ENCODE measurements at regions not wholly inside any gene's neighbourhood (a gene's known extent, or its start where the extent isn't known, plus 50 kb on each side); places are given as distances from the start of the nearest gene placed in this dataset.

GRCh38 chr16:86374603-86375130 lies 135.7 kb upstream of the FOXF1 start:
- in situ Hi-C loops (cut with MboI) = no loop called here

More at GRCh38 chr16:86374603-86375130, 135.7 kb upstream of the FOXF1 start:
- no peaks in the 10 kb centered on the region for H3K36me3 ChIP-seq (ENCODE audit: control insufficient read depth in 2 of 2, insufficient read depth in 2 of 2, low read length in 1 of 2)
- no peaks in the 10 kb centered on the region for H3K79me2 ChIP-seq (ENCODE audit: control insufficient read depth, insufficient read depth, low read length)
- ChIA-PET RAD21 (ENCODE audit: unreplicated experiment) (no interaction called here), CTCF (no interaction called here), SMC1A (ENCODE audit: uncharacterized antibody, unreplicated experiment) (no interaction called here), POLR2A (no interaction called here)
- H2AFZ ChIP-seq (ENCODE audit: control insufficient read depth, low read depth, low read length) = no peak overlapping the region
- DNase-seq (ENCODE audit: low read depth, low spot score) (no peak), ATAC-seq (no peak), FAIRE-seq (no peak)
- no TSS peak for BruUV-seq (replicated peaks)
- no peak overlapping the region for H3K4me3 ChIP-seq
- H3K4me1 ChIP-seq (ENCODE audit: control insufficient read depth, insufficient read depth, low read length) = no peaks in the 10 kb centered on the region
- no peak overlapping the region for H3K27ac ChIP-seq (ENCODE audit: control insufficient read depth, insufficient read depth)
- H3K9me3 ChIP-seq (replicated peaks; ENCODE audit: control insufficient read depth, insufficient read depth, low read length) = no peaks in the 10 kb centered on the region
- WGBS (ENCODE audit: insufficient coverage, insufficient replicate concordance, low lambda C conversion rate, missing lambda C conversion rate) = 16% methylated on average over 6 of the region's 6 CpGs
- H3K9ac ChIP-seq (ENCODE audit: control insufficient read depth, insufficient read depth, low read length) = no peak overlapping the region
- H3K27me3 ChIP-seq (replicated peaks in 1 of 2; ENCODE audit: control insufficient read depth in 2 of 2, insufficient read depth in 2 of 2, low read length in 1 of 2) = peaks cover 0 to 2% of the 10 kb centered on the region in 2 experiments; a peak in 2 of 4 replicates
- no peak overlapping the region for H3K4me2 ChIP-seq (ENCODE audit: control insufficient read depth, insufficient read depth)
- intact Hi-C loops (cut with micrococcal nuclease; ENCODE audit: unreplicated experiment) = no loop called here
- H4K20me1 ChIP-seq (ENCODE audit: control insufficient read depth, insufficient read depth) = no peaks in the 10 kb centered on the region
- TF ChIP-seq BACH1 (IDR thresholded peaks at IDR 0.05; ENCODE audit: borderline replicate concordance) (no peak), EP300 (IDR thresholded peaks at IDR 0.05; ENCODE audit: borderline replicate concordance in 1 of 2, control insufficient read depth in 1 of 2, low read depth in 2 of 2, low read length in 2 of 2) (no peak), SKIL (IDR thresholded peaks at IDR 0.05; ENCODE audit: low read depth, poor library complexity, severe bottlenecking) (no peak)

All from GM12878 (cell line).